RWPE1 (cell line): ENCODE measurements at regions not wholly inside any gene's neighbourhood (a gene's known extent, or its start where the extent isn't known, plus 50 kb on each side); places are given as distances from the start of the nearest gene placed in this dataset.

Experiments
- CTCF ChIA-PET: fragments of 350-600 bp; sonication (Branson Sonifier 250); formaldehyde crosslinking; extraction: SDS; loops from one replicate; lab custom pipeline; 2021; lab: Yijun Ruan, JAX
- POLR2A ChIA-PET: fragments of 400-600 bp; formaldehyde crosslinking; extraction: SDS; loops from one replicate; lab custom pipeline; 2020; ENCODE audit warnings: antibody characterized with exemption; ENCODE audit not compliant: low non-redundant PET; lab: Yijun Ruan, JAX
- DNase-seq: peaks from one replicate; pipeline ENCODE4 v3.0.0; 2012; ENCODE audit warnings: low spot score
- H3K27ac ChIP-seq: fragments of 450-650 bp; 2 replicates; pipeline ENCODE4 v1.5.1; 2017
- CTCF ChIP-seq: fragments of 450-650 bp; conservative IDR thresholded peaks from 2 replicates; pipeline ENCODE4 v1.5.1; 2017; ENCODE audit warnings: low read depth, mild to moderate bottlenecking

DNA sequence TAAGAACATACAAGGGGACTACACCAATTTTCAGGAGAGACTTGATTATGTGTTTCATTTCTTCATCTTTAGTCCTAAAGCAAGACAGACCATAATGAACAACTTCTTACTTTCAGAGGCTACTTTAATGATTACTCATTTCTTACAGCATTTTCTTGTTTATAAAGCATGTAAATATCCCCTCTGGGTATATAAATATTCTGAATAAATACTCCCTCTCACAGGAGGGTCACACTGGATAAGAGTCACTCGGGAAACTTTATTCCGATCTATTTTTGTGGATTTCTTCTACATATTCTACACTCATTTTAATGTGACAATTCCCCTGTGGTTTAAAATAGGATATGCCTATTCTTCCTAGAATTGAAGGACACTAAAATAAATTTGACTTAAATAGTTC is 228.9 kb upstream of the RPS6KA3 start:
- DNase-seq, result no peak
- H3K27ac ChIP-seq, result no peak overlapping the region
- POLR2A ChIA-PET, result no interaction called here
- CTCF ChIA-PET, result no interaction called here
- no peak for TF ChIP-seq CTCF

DNA sequence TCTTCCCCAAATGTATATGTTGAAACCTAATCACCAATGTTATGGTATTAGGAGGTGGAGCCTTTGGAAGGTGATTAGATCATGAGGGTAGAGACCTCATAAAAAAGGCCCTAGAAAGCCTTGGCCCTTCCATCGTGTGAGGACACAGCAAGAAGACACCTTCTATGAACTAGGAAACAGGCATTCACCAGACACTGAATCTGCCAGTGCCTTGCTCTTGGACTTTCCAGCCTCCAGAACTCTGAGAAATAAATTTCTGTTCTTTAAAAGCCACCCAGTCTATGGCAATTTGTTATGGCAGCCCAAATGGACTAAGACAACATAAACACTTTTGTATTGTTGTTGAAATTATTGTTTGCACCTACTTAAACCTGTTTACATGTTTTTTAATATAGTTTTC is 221.8 kb upstream of the RPS6KA3 start:
- no peak overlapping the region for H3K27ac ChIP-seq
- TF ChIP-seq CTCF, result no peak
- CTCF ChIA-PET, result no interaction called here
- POLR2A ChIA-PET, result no interaction called here
- DNase-seq, result no peak

- peak; percentile 20 for DNase-seq
- TF ChIP-seq CTCF, result no peak
- no peak overlapping the region for H3K27ac ChIP-seq
- CTCF ChIA-PET, result no interaction called here
- POLR2A ChIA-PET, result no interaction called here
These were observed 220.5 kb upstream of the RPS6KA3 start for GRCh38 chrX:20487227-20487626.

- no peak for DNase-seq
- POLR2A ChIA-PET, result no interaction called here
- no peak overlapping the region for H3K27ac ChIP-seq
- no peak for TF ChIP-seq CTCF
- CTCF ChIA-PET, result no interaction called here
These were observed 214.9 kb upstream of the RPS6KA3 start for GRCh38 chrX:20481632-20482031.

DNA sequence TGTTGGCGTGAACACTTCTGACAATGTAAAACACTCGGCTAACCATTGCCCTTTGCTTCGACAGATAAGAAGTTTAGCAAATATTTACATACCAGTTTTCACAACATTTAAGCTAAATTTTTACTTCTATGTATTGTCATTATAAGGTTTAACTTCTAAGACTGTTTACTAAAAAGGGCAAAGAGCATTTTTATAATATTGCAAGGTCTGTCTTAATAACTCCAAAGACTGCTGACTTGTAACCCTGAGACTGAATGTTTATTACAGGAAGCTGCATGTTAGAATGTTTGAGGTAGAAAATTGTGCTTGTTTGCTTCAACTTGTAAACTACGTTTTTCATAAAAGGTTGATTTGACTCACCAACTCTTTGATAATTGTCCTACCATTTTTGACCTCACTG is 213.2 kb upstream of the RPS6KA3 start:
- no peak overlapping the region for H3K27ac ChIP-seq
- TF ChIP-seq CTCF, result no peak
- CTCF ChIA-PET, result no interaction called here
- no peak for DNase-seq
- POLR2A ChIA-PET, result no interaction called here

- ChIA-PET POLR2A (no interaction called here), CTCF (no interaction called here)
- no peak overlapping the region for H3K27ac ChIP-seq
- no peak for DNase-seq
- TF ChIP-seq CTCF, result no peak
These were observed 212.3 kb upstream of the RPS6KA3 start for GRCh38 chrX:20479048-20479447.
